ENCODE measurements at regions not wholly inside any gene's neighbourhood (a gene's known extent, or its start where the extent isn't known, plus 50 kb on each side); places are given as distances from the start of the nearest gene placed in this dataset.

DNA sequence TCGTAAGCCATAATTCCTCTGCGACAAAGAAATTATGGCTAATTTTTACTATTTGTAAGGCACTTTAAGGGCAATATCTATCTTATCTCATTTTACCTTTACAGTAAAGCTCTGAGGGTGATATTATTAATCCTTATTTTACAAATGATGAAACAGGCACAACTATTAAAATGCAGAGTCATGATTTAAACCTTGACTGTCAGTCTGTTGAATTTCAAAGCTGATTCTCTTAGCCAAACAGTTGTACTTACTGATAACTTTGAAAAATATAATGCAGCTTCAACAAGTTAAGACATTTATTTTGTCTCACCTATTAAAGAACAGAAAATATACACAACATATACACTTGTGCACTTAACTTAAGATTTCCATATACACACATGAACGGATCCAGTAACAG lies 88.2 kb downstream of the SMPDL3A start:
- no peak for TF ChIP-seq EZH2 (IDR thresholded peaks at IDR 0.05; ENCODE audit: low read depth, low read length, severe bottlenecking)
- TF ChIP-seq TAF1 (IDR thresholded peaks at IDR 0.05; ENCODE audit: low read depth, low read length): no peak
- TF ChIP-seq POLR2A (IDR thresholded peaks at IDR 0.05; ENCODE audit: control extremely low read depth in 1 of 2, low read depth in 2 of 2, low read length in 2 of 2): no peak
- TF ChIP-seq, protein P1, sequence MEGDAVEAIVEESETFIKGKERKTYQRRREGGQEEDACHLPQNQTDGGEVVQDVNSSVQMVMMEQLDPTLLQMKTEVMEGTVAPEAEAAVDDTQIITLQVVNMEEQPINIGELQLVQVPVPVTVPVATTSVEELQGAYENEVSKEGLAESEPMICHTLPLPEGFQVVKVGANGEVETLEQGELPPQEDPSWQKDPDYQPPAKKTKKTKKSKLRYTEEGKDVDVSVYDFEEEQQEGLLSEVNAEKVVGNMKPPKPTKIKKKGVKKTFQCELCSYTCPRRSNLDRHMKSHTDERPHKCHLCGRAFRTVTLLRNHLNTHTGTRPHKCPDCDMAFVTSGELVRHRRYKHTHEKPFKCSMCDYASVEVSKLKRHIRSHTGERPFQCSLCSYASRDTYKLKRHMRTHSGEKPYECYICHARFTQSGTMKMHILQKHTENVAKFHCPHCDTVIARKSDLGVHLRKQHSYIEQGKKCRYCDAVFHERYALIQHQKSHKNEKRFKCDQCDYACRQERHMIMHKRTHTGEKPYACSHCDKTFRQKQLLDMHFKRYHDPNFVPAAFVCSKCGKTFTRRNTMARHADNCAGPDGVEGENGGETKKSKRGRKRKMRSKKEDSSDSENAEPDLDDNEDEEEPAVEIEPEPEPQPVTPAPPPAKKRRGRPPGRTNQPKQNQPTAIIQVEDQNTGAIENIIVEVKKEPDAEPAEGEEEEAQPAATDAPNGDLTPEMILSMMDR (IDR thresholded peaks at IDR 0.05; ENCODE audit: control extremely low read depth in 1 of 3, insufficient read depth in 1 of 3, low read depth in 1 of 3, low read length in 3 of 3): no peak
- TF ChIP-seq, protein P2, sequence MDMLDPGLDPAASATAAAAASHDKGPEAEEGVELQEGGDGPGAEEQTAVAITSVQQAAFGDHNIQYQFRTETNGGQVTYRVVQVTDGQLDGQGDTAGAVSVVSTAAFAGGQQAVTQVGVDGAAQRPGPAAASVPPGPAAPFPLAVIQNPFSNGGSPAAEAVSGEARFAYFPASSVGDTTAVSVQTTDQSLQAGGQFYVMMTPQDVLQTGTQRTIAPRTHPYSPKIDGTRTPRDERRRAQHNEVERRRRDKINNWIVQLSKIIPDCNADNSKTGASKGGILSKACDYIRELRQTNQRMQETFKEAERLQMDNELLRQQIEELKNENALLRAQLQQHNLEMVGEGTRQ (IDR thresholded peaks at IDR 0.05; ENCODE audit: low read length): no peak
- no peak for TF ChIP-seq NRF1 (IDR thresholded peaks at IDR 0.05; ENCODE audit: low read depth, low read length)
- TF ChIP-seq, protein P3, sequence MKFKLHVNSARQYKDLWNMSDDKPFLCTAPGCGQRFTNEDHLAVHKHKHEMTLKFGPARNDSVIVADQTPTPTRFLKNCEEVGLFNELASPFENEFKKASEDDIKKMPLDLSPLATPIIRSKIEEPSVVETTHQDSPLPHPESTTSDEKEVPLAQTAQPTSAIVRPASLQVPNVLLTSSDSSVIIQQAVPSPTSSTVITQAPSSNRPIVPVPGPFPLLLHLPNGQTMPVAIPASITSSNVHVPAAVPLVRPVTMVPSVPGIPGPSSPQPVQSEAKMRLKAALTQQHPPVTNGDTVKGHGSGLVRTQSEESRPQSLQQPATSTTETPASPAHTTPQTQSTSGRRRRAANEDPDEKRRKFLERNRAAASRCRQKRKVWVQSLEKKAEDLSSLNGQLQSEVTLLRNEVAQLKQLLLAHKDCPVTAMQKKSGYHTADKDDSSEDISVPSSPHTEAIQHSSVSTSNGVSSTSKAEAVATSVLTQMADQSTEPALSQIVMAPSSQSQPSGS (IDR thresholded peaks at IDR 0.05; ENCODE audit: low read length): no peak
- TF ChIP-seq CREB1 (IDR thresholded peaks at IDR 0.05): no peak
- no peak for TF ChIP-seq YY1 (IDR thresholded peaks at IDR 0.05; ENCODE audit: low read depth, low read length)
- TF ChIP-seq SP2 (IDR thresholded peaks at IDR 0.05; ENCODE audit: low read length): no peak

Measured in H1 (cell line).